ENCODE measurements at regions not wholly inside any gene's neighbourhood (a gene's known extent, or its start where the extent isn't known, plus 50 kb on each side); places are given as distances from the start of the nearest gene placed in this dataset.
A peak's percentile ranks its signal among the peaks of the same experiment; 100 is the strongest.

GRCh38 chr7:428927-429827, 90.5 kb downstream of the PDGFA start:
- DNase-seq (peak; percentile 29), ATAC-seq (ENCODE audit: poor library complexity) (no peak)
- intact Hi-C loops (cut with DNase I) = no loop called here

GRCh38 chr7:429828-430180, 89.8 kb downstream of the PDGFA start:
- intact Hi-C loops (cut with DNase I) = no loop called here
- ATAC-seq (ENCODE audit: poor library complexity) (no peak), DNase-seq (no peak)

GRCh38 chr7:431041-431440, 88.6 kb downstream of the PDGFA start:
- ATAC-seq (ENCODE audit: poor library complexity) = no peak
- intact Hi-C loops (cut with DNase I) = no loop called here

GRCh38 chr7:431658-432111, 88.0 kb downstream of the PDGFA start:
- DNase-seq (no peak), ATAC-seq (ENCODE audit: poor library complexity) (no peak)
- intact Hi-C loops (cut with DNase I) = no loop called here

More at GRCh38 chr7:431041-431440, 88.6 kb downstream of the PDGFA start:
- no peak for DNase-seq

- DNase-seq (no peak), ATAC-seq (ENCODE audit: poor library complexity) (no peak)
- intact Hi-C loops (cut with DNase I) = no loop called here
Measured at GRCh38 chr7:432256-432655, 87.4 kb downstream of the PDGFA start.

GRCh38 chr7:432933-433332, 86.7 kb downstream of the PDGFA start:
- no peak for DNase-seq
- intact Hi-C loops (cut with DNase I) = no loop called here
- no peak for ATAC-seq (ENCODE audit: poor library complexity)

GRCh38 chr7:433558-433957, 86.1 kb downstream of the PDGFA start:
- intact Hi-C loops (cut with DNase I) = no loop called here
- DNase-seq = no peak
- ATAC-seq (ENCODE audit: poor library complexity) = no peak

- no peak for ATAC-seq (ENCODE audit: poor library complexity)
- intact Hi-C loops (cut with DNase I) = no loop called here
- DNase-seq = no peak
Measured at GRCh38 chr7:434891-435629, 84.6 kb downstream of the PDGFA start.

- peak; percentile 57 for ATAC-seq (ENCODE audit: poor library complexity)
- peak; percentile 75 for DNase-seq
- intact Hi-C loops (cut with DNase I) = no loop called here
Measured at GRCh38 chr7:435630-436366, 83.8 kb downstream of the PDGFA start.

GRCh38 chr7:436367-437128, 83.1 kb downstream of the PDGFA start:
- intact Hi-C loops (cut with DNase I) = no loop called here
- DNase-seq (no peak), ATAC-seq (ENCODE audit: poor library complexity) (no peak)

- DNase-seq (no peak), ATAC-seq (ENCODE audit: poor library complexity) (no peak)
- intact Hi-C loops (cut with DNase I) = no loop called here
Measured at GRCh38 chr7:437329-438251, 82.1 kb downstream of the PDGFA start.

- ATAC-seq (ENCODE audit: poor library complexity) (no peak), DNase-seq (no peak)
Measured at GRCh38 chr7:438361-438760, 81.3 kb downstream of the PDGFA start.

GRCh38 chr7:438916-439315, 80.7 kb downstream of the PDGFA start:
- intact Hi-C loops (cut with DNase I) = no loop called here
- ATAC-seq (ENCODE audit: poor library complexity) (no peak), DNase-seq (no peak)

More at GRCh38 chr7:438361-438760, 81.3 kb downstream of the PDGFA start:
- intact Hi-C loops (cut with DNase I) = no loop called here

- ATAC-seq (ENCODE audit: poor library complexity) (no peak), DNase-seq (no peak)
- intact Hi-C loops (cut with DNase I) = no loop called here
Measured at GRCh38 chr7:440059-440749, 79.4 kb downstream of the PDGFA start.

GRCh38 chr7:441684-442421, 77.8 kb downstream of the PDGFA start:
- ATAC-seq (ENCODE audit: poor library complexity) (no peak), DNase-seq (peak; percentile 25)
- intact Hi-C loops (cut with DNase I) = no loop called here

- ATAC-seq (ENCODE audit: poor library complexity) (no peak), DNase-seq (no peak)
- intact Hi-C loops (cut with DNase I) = no loop called here
Measured at GRCh38 chr7:442457-442856, 77.2 kb downstream of the PDGFA start.

All from Right ventricle myocardium superior (tissue), 1 donor.